22Rv1 (cell line): ENCODE measurements at regions not wholly inside any gene's neighbourhood (a gene's known extent, or its start where the extent isn't known, plus 50 kb on each side); places are given as distances from the start of the nearest gene placed in this dataset.

ENCODE experiments used
- H3K27ac ChIP-seq: fragments of 450-650 bp; 2 replicates; pipeline ENCODE4 v1.5.1; 2017
- CTCF ChIP-seq: fragments of 450-650 bp; IDR thresholded peaks from 2 replicates; pipeline ENCODE4 v1.5.1; 2017; ENCODE audit warnings: mild to moderate bottlenecking
- ZFX ChIP-seq: fragments of 450-650 bp; IDR thresholded peaks from 2 replicates; pipeline ENCODE4 v1.6.1; 2017; ENCODE audit warnings: antibody characterized with exemption, borderline replicate concordance

- no peak overlapping the region for H3K27ac ChIP-seq
- TF ChIP-seq ZFX (no peak), CTCF (no peak)
These were observed 746.4 kb downstream of the MTRR start for GRCh38 chr5:8615142-8615858.

- TF ChIP-seq ZFX (no peak), CTCF (no peak)
- no peak overlapping the region for H3K27ac ChIP-seq
These were observed 759.6 kb downstream of the MTRR start for GRCh38 chr5:8628521-8628920.

GRCh38 chr5:8633259-8633658, 764.3 kb downstream of the MTRR start:
- TF ChIP-seq CTCF (no peak), ZFX (no peak)
- no peak overlapping the region for H3K27ac ChIP-seq

GRCh38 chr5:8633696-8634095, 764.7 kb downstream of the MTRR start:
- no peak for TF ChIP-seq CTCF
- no peak for TF ChIP-seq ZFX
- no peak overlapping the region for H3K27ac ChIP-seq

- TF ChIP-seq CTCF: no peak
- TF ChIP-seq ZFX: no peak
- H3K27ac ChIP-seq: no peak overlapping the region
These were observed 765.3 kb downstream of the MTRR start for GRCh38 chr5:8634219-8634618.

- no peak overlapping the region for H3K27ac ChIP-seq
- TF ChIP-seq CTCF: no peak
- no peak for TF ChIP-seq ZFX
These were observed 773.0 kb downstream of the MTRR start for GRCh38 chr5:8641786-8642505.

- H3K27ac ChIP-seq: no peak overlapping the region
- TF ChIP-seq ZFX (no peak), CTCF (no peak)
These were observed 775.4 kb downstream of the MTRR start for GRCh38 chr5:8644377-8644776.
